SK-N-MC (cell line): ENCODE measurements at regions not wholly inside any gene's neighbourhood (a gene's known extent, or its start where the extent isn't known, plus 50 kb on each side); places are given as distances from the start of the nearest gene placed in this dataset.

ENCODE experiments used
- DNase-seq: peaks from one replicate; pipeline ENCODE4 v3.0.0-alpha.2; 2011; ENCODE audit warnings: low read depth, low spot score
- H3K27ac ChIP-seq: fragments of 200-600 bp; sonication (generic); 2 replicates; pipeline ENCODE4 v1.5.1; 2016; ENCODE audit warnings: mixed run types
- H3K36me3 ChIP-seq: fragments of 200-600 bp; sonication (generic); 2 replicates; pipeline ENCODE4 v1.6.1; 2017; ENCODE audit warnings: antibody characterized with exemption, low read length, mixed read lengths; ENCODE audit not compliant: insufficient read depth
- H3K4me3 ChIP-seq: fragments of 200-600 bp; sonication (generic); 2 replicates; pipeline ENCODE4 v1.5.1; 2016
- H3K9ac ChIP-seq: fragments of 200-600 bp; sonication (generic); 2 replicates; pipeline ENCODE4 v1.8.0; 2017; ENCODE audit warnings: mixed run types, mixed read lengths; ENCODE audit not compliant: insufficient read length
- H3K9me3 ChIP-seq: fragments of 200-600 bp; sonication (generic); 2 replicates; pipeline ENCODE4 v1.6.1; 2017; ENCODE audit warnings: low read depth, mild to moderate bottlenecking, antibody characterized with exemption, low read length, moderate library complexity, mixed read lengths
- EZH2 ChIP-seq: fragments of 200-600 bp; sonication (generic); IDR thresholded peaks from one replicate; pipeline ENCODE4 v1.6.1; 2017; ENCODE audit warnings: antibody characterized with exemption
- FOXP2 ChIP-seq: optimal IDR thresholded peaks from 2 replicates; pipeline ENCODE3; 2011; ENCODE audit warnings: mild to moderate bottlenecking, moderate library complexity; ENCODE audit not compliant: insufficient read depth; ENCODE audit errors: extremely low read length, control extremely low read depth
- POLR2AphosphoS5 ChIP-seq: IDR thresholded peaks from 2 replicates; pipeline ENCODE4 v1.6.1; 2012; ENCODE audit warnings: mild to moderate bottlenecking, low read depth, low read length, borderline replicate concordance

- H3K9ac ChIP-seq: no peak overlapping the region
- no peak overlapping the region for H3K27ac ChIP-seq
- no peak for DNase-seq
- TF ChIP-seq EZH2: no peak
- no peak for TF ChIP-seq FOXP2
- TF ChIP-seq POLR2AphosphoS5: no peak
- H3K36me3 ChIP-seq: no peaks in the 10 kb centered on the region
- no peaks in the 10 kb centered on the region for H3K9me3 ChIP-seq
- no peak overlapping the region for H3K4me3 ChIP-seq
These were observed 70.0 kb upstream of the MSX1 start for GRCh38 chr4:4789462-4789861.

GRCh38 chr4:4788573-4788972 is 70.9 kb upstream of the MSX1 start:
- DNase-seq: no peak
- TF ChIP-seq EZH2: no peak
- no peak for TF ChIP-seq POLR2AphosphoS5
- no peak for TF ChIP-seq FOXP2
- H3K36me3 ChIP-seq: no peaks in the 10 kb centered on the region
- H3K9me3 ChIP-seq: no peaks in the 10 kb centered on the region
- H3K27ac ChIP-seq: no peak overlapping the region
- no peak overlapping the region for H3K4me3 ChIP-seq
- no peak overlapping the region for H3K9ac ChIP-seq

- DNase-seq: no peak
These were observed 72.0 kb upstream of the MSX1 start for GRCh38 chr4:4787421-4787820.

GRCh38 chr4:4784379-4784778 is 75.1 kb upstream of the MSX1 start:
- TF ChIP-seq EZH2: no peak
- H3K9me3 ChIP-seq: no peaks in the 10 kb centered on the region
- no peaks in the 10 kb centered on the region for H3K36me3 ChIP-seq
- DNase-seq: no peak
- H3K27ac ChIP-seq: no peak overlapping the region
- H3K4me3 ChIP-seq: no peak overlapping the region
- H3K9ac ChIP-seq: no peak overlapping the region

More at GRCh38 chr4:4787421-4787820, 72.0 kb upstream of the MSX1 start:
- Histone ChIP-seq H3K4me3 (no peak overlapping the region), H3K27ac (no peak overlapping the region), H3K36me3 (no peaks in the 10 kb centered on the region), H3K9ac (no peak overlapping the region), H3K9me3 (no peaks in the 10 kb centered on the region)
- no peak for TF ChIP-seq POLR2AphosphoS5
- no peak for TF ChIP-seq EZH2
- no peak for TF ChIP-seq FOXP2

- H3K4me3 ChIP-seq: no peak overlapping the region
- no peak for DNase-seq
- no peak overlapping the region for H3K9ac ChIP-seq
- H3K36me3 ChIP-seq: no peaks in the 10 kb centered on the region
- TF ChIP-seq FOXP2 (no peak), EZH2 (no peak)
- H3K9me3 ChIP-seq: no peaks in the 10 kb centered on the region
- H3K27ac ChIP-seq: no peak overlapping the region
These were observed 75.6 kb upstream of the MSX1 start for GRCh38 chr4:4783847-4784246.

GRCh38 chr4:4782969-4783368 is 76.5 kb upstream of the MSX1 start:
- Histone ChIP-seq H3K4me3 (no peak overlapping the region), H3K27ac (no peak overlapping the region), H3K9ac (no peak overlapping the region), H3K36me3 (no peaks in the 10 kb centered on the region), H3K9me3 (no peaks in the 10 kb centered on the region)
- TF ChIP-seq FOXP2 (no peak), EZH2 (no peak)
- DNase-seq: no peak

GRCh38 chr4:4781936-4782707 is 77.3 kb upstream of the MSX1 start:
- Histone ChIP-seq H3K9ac (no peak overlapping the region), H3K4me3 (no peak overlapping the region), H3K9me3 (no peaks in the 10 kb centered on the region), H3K36me3 (no peaks in the 10 kb centered on the region), H3K27ac (no peak overlapping the region)
- no peak for TF ChIP-seq POLR2AphosphoS5
- TF ChIP-seq EZH2: no peak
- TF ChIP-seq FOXP2: no peak
- DNase-seq: no peak

- no peak for TF ChIP-seq EZH2
- no peak for TF ChIP-seq FOXP2
- TF ChIP-seq POLR2AphosphoS5: no peak
- no peak overlapping the region for H3K4me3 ChIP-seq
- no peak for DNase-seq
- H3K27ac ChIP-seq: no peak overlapping the region
- H3K9me3 ChIP-seq: no peaks in the 10 kb centered on the region
- no peak overlapping the region for H3K9ac ChIP-seq
- H3K36me3 ChIP-seq: no peaks in the 10 kb centered on the region
These were observed 78.7 kb upstream of the MSX1 start for GRCh38 chr4:4780729-4781244.

GRCh38 chr4:4779486-4779885 is 80.0 kb upstream of the MSX1 start:
- H3K9ac ChIP-seq: no peak overlapping the region
- TF ChIP-seq POLR2AphosphoS5 (no peak), EZH2 (no peak), FOXP2 (no peak)
- no peaks in the 10 kb centered on the region for H3K36me3 ChIP-seq
- DNase-seq: no peak
- no peak overlapping the region for H3K4me3 ChIP-seq
- H3K27ac ChIP-seq: no peak overlapping the region
- no peaks in the 10 kb centered on the region for H3K9me3 ChIP-seq
